T-helper 1 cell treated with Interleukin-12 subunit alpha and Interleukin-12 subunit beta and Interleukin-4 antibody, amounts not matched to agents 30 μg/mL and 1 μg/mL, for 36 hours (primary cell): ENCODE measurements at regions not wholly inside any gene's neighbourhood (a gene's known extent, or its start where the extent isn't known, plus 50 kb on each side); places are given as distances from the start of the nearest gene placed in this dataset.

Source experiments
- H3K27ac Mint-ChIP-seq: one replicate; pipeline ENCODE4 v1.8.0; 2021; ENCODE audit warnings: mild to moderate bottlenecking, mixed read lengths
- H3K27me3 Mint-ChIP-seq: one replicate; pipeline ENCODE4 v1.8.0; 2021; ENCODE audit warnings: low read depth, mixed read lengths
- H3K36me3 Mint-ChIP-seq: one replicate; pipeline ENCODE4 v1.8.0; 2021; ENCODE audit warnings: low read depth, mixed read lengths
- H3K4me1 Mint-ChIP-seq: one replicate; pipeline ENCODE4 v1.8.0; 2021; ENCODE audit warnings: low read depth, mixed read lengths
- H3K4me3 Mint-ChIP-seq: one replicate; pipeline ENCODE4 v1.8.0; 2021; ENCODE audit warnings: mild to moderate bottlenecking, moderate library complexity, mixed read lengths
- H3K9me3 Mint-ChIP-seq: one replicate; pipeline ENCODE4 v1.8.0; 2021; ENCODE audit warnings: mixed read lengths

GRCh38 chr7:142602756-142603155 is 146.5 kb upstream of the PRSS1 start:
- Mint-ChIP-seq H3K4me1 (peaks cover 6% of the 10 kb centered on the region), H3K4me3 (no peak overlapping the region), H3K9me3 (no peaks in the 10 kb centered on the region), H3K27me3 (peaks cover 4% of the 10 kb centered on the region), H3K36me3 (no peaks in the 10 kb centered on the region), H3K27ac (no peak overlapping the region)

GRCh38 chr7:142602183-142602582 is 147.1 kb upstream of the PRSS1 start:
- Mint-ChIP-seq H3K4me3 (no peak overlapping the region), H3K9me3 (no peaks in the 10 kb centered on the region), H3K27me3 (peaks cover 4% of the 10 kb centered on the region), H3K36me3 (no peaks in the 10 kb centered on the region), H3K4me1 (peaks cover 4% of the 10 kb centered on the region), H3K27ac (no peak overlapping the region)

- Mint-ChIP-seq H3K36me3 (no peaks in the 10 kb centered on the region), H3K9me3 (no peaks in the 10 kb centered on the region), H3K4me3 (no peak overlapping the region), H3K27ac (no peak overlapping the region), H3K27me3 (peaks cover 15% of the 10 kb centered on the region), H3K4me1 (no peaks in the 10 kb centered on the region)
These were observed 151.0 kb upstream of the PRSS1 start for GRCh38 chr7:142598297-142598696.

- Mint-ChIP-seq H3K27me3 (peaks cover 15% of the 10 kb centered on the region), H3K27ac (no peak overlapping the region), H3K9me3 (no peaks in the 10 kb centered on the region), H3K4me1 (no peaks in the 10 kb centered on the region), H3K36me3 (no peaks in the 10 kb centered on the region), H3K4me3 (no peak overlapping the region)
These were observed 151.7 kb upstream of the PRSS1 start for GRCh38 chr7:142597547-142597946.

- no peaks in the 10 kb centered on the region for H3K36me3 Mint-ChIP-seq
- no peak overlapping the region for H3K4me3 Mint-ChIP-seq
- H3K27ac Mint-ChIP-seq = no peak overlapping the region
- H3K4me1 Mint-ChIP-seq = no peaks in the 10 kb centered on the region
- peaks cover 12% of the 10 kb centered on the region for H3K27me3 Mint-ChIP-seq
- no peaks in the 10 kb centered on the region for H3K9me3 Mint-ChIP-seq
These were observed 153.3 kb upstream of the PRSS1 start for GRCh38 chr7:142595816-142596516.

- H3K36me3 Mint-ChIP-seq = no peaks in the 10 kb centered on the region
- no peaks in the 10 kb centered on the region for H3K4me1 Mint-ChIP-seq
- no peak overlapping the region for H3K27ac Mint-ChIP-seq
- H3K4me3 Mint-ChIP-seq = no peak overlapping the region
- peaks cover 12% of the 10 kb centered on the region for H3K27me3 Mint-ChIP-seq
- H3K9me3 Mint-ChIP-seq = no peaks in the 10 kb centered on the region
These were observed 155.2 kb upstream of the PRSS1 start for GRCh38 chr7:142594078-142594477.

- H3K4me1 Mint-ChIP-seq = no peaks in the 10 kb centered on the region
- H3K9me3 Mint-ChIP-seq = no peaks in the 10 kb centered on the region
- peaks cover 12% of the 10 kb centered on the region for H3K27me3 Mint-ChIP-seq
- no peak overlapping the region for H3K4me3 Mint-ChIP-seq
- no peaks in the 10 kb centered on the region for H3K36me3 Mint-ChIP-seq
- H3K27ac Mint-ChIP-seq = no peak overlapping the region
These were observed 156.2 kb upstream of the PRSS1 start for GRCh38 chr7:142593106-142593505.

GRCh38 chr7:142592664-142593063 is 156.6 kb upstream of the PRSS1 start:
- Mint-ChIP-seq H3K9me3 (no peaks in the 10 kb centered on the region), H3K36me3 (no peaks in the 10 kb centered on the region), H3K4me1 (no peaks in the 10 kb centered on the region), H3K27ac (no peak overlapping the region), H3K27me3 (peaks cover 12% of the 10 kb centered on the region), H3K4me3 (no peak overlapping the region)

GRCh38 chr7:142592231-142592630 is 157.0 kb upstream of the PRSS1 start:
- Mint-ChIP-seq H3K27me3 (peaks cover 12% of the 10 kb centered on the region), H3K4me1 (peaks cover 3% of the 10 kb centered on the region), H3K27ac (no peak overlapping the region), H3K9me3 (no peaks in the 10 kb centered on the region), H3K36me3 (no peaks in the 10 kb centered on the region), H3K4me3 (no peak overlapping the region)

- H3K4me1 Mint-ChIP-seq = peaks cover 4% of the 10 kb centered on the region
- no peak overlapping the region for H3K4me3 Mint-ChIP-seq
These were observed 158.3 kb upstream of the PRSS1 start for GRCh38 chr7:142590830-142591457.

GRCh38 chr7:142590077-142590476 is 159.2 kb upstream of the PRSS1 start:
- H3K36me3 Mint-ChIP-seq = no peaks in the 10 kb centered on the region
- peaks cover 8% of the 10 kb centered on the region for H3K27me3 Mint-ChIP-seq
- H3K4me3 Mint-ChIP-seq = no peak overlapping the region
- H3K4me1 Mint-ChIP-seq = peaks cover 4% of the 10 kb centered on the region
- H3K9me3 Mint-ChIP-seq = no peaks in the 10 kb centered on the region
- no peak overlapping the region for H3K27ac Mint-ChIP-seq

More at GRCh38 chr7:142590830-142591457, 158.3 kb upstream of the PRSS1 start:
- no peaks in the 10 kb centered on the region for H3K36me3 Mint-ChIP-seq
- no peaks in the 10 kb centered on the region for H3K9me3 Mint-ChIP-seq
- no peak overlapping the region for H3K27ac Mint-ChIP-seq
- peaks cover 9% of the 10 kb centered on the region for H3K27me3 Mint-ChIP-seq

GRCh38 chr7:142587578-142588191 is 161.6 kb upstream of the PRSS1 start:
- Mint-ChIP-seq H3K4me3 (no peak overlapping the region), H3K4me1 (peaks cover 8% of the 10 kb centered on the region), H3K36me3 (no peaks in the 10 kb centered on the region), H3K27ac (no peak overlapping the region), H3K9me3 (no peaks in the 10 kb centered on the region), H3K27me3 (no peaks in the 10 kb centered on the region)

GRCh38 chr7:142586611-142587010 is 162.7 kb upstream of the PRSS1 start:
- Mint-ChIP-seq H3K4me1 (peaks cover 13% of the 10 kb centered on the region), H3K36me3 (peaks cover 1% of the 10 kb centered on the region), H3K9me3 (no peaks in the 10 kb centered on the region), H3K4me3 (no peak overlapping the region), H3K27ac (no peak overlapping the region), H3K27me3 (no peaks in the 10 kb centered on the region)

GRCh38 chr7:142585425-142585824 is 163.8 kb upstream of the PRSS1 start:
- Mint-ChIP-seq H3K27ac (no peak overlapping the region), H3K4me3 (no peak overlapping the region), H3K36me3 (peaks cover 1% of the 10 kb centered on the region), H3K4me1 (peaks cover 23% of the 10 kb centered on the region), H3K9me3 (no peaks in the 10 kb centered on the region), H3K27me3 (no peaks in the 10 kb centered on the region)

GRCh38 chr7:142584765-142585164 is 164.5 kb upstream of the PRSS1 start:
- no peak overlapping the region for H3K27ac Mint-ChIP-seq
- H3K27me3 Mint-ChIP-seq = no peaks in the 10 kb centered on the region
- H3K9me3 Mint-ChIP-seq = no peaks in the 10 kb centered on the region
- no peak overlapping the region for H3K4me3 Mint-ChIP-seq
- peaks cover 1% of the 10 kb centered on the region for H3K36me3 Mint-ChIP-seq
- H3K4me1 Mint-ChIP-seq = peaks cover 30% of the 10 kb centered on the region
